ENCODE measurements at regions not wholly inside any gene's neighbourhood (a gene's known extent, or its start where the extent isn't known, plus 50 kb on each side); places are given as distances from the start of the nearest gene placed in this dataset.

- TF ChIP-seq, protein P1, sequence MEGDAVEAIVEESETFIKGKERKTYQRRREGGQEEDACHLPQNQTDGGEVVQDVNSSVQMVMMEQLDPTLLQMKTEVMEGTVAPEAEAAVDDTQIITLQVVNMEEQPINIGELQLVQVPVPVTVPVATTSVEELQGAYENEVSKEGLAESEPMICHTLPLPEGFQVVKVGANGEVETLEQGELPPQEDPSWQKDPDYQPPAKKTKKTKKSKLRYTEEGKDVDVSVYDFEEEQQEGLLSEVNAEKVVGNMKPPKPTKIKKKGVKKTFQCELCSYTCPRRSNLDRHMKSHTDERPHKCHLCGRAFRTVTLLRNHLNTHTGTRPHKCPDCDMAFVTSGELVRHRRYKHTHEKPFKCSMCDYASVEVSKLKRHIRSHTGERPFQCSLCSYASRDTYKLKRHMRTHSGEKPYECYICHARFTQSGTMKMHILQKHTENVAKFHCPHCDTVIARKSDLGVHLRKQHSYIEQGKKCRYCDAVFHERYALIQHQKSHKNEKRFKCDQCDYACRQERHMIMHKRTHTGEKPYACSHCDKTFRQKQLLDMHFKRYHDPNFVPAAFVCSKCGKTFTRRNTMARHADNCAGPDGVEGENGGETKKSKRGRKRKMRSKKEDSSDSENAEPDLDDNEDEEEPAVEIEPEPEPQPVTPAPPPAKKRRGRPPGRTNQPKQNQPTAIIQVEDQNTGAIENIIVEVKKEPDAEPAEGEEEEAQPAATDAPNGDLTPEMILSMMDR (conservative IDR thresholded peaks at IDR 0.05; ENCODE audit: low read depth in 2 of 2) = no peak
- TF ChIP-seq POLR2AphosphoS5 (IDR thresholded peaks at IDR 0.05; ENCODE audit: low read depth) (no peak), EZH2 (IDR thresholded peaks at IDR 0.05; ENCODE audit: low read depth, unreplicated experiment) (no peak), NANOG (IDR thresholded peaks at IDR 0.05; ENCODE audit: borderline replicate concordance) (no peak), EZH2phosphoT487 (IDR thresholded peaks at IDR 0.05; ENCODE audit: unreplicated experiment) (no peak), JUNB (IDR thresholded peaks at IDR 0.05; ENCODE audit: unreplicated experiment) (no peak)
- TF ChIP-seq, protein P2, sequence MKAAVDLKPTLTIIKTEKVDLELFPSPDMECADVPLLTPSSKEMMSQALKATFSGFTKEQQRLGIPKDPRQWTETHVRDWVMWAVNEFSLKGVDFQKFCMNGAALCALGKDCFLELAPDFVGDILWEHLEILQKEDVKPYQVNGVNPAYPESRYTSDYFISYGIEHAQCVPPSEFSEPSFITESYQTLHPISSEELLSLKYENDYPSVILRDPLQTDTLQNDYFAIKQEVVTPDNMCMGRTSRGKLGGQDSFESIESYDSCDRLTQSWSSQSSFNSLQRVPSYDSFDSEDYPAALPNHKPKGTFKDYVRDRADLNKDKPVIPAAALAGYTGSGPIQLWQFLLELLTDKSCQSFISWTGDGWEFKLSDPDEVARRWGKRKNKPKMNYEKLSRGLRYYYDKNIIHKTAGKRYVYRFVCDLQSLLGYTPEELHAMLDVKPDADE (IDR thresholded peaks at IDR 0.05) = no peak
- TF ChIP-seq, protein P3, sequence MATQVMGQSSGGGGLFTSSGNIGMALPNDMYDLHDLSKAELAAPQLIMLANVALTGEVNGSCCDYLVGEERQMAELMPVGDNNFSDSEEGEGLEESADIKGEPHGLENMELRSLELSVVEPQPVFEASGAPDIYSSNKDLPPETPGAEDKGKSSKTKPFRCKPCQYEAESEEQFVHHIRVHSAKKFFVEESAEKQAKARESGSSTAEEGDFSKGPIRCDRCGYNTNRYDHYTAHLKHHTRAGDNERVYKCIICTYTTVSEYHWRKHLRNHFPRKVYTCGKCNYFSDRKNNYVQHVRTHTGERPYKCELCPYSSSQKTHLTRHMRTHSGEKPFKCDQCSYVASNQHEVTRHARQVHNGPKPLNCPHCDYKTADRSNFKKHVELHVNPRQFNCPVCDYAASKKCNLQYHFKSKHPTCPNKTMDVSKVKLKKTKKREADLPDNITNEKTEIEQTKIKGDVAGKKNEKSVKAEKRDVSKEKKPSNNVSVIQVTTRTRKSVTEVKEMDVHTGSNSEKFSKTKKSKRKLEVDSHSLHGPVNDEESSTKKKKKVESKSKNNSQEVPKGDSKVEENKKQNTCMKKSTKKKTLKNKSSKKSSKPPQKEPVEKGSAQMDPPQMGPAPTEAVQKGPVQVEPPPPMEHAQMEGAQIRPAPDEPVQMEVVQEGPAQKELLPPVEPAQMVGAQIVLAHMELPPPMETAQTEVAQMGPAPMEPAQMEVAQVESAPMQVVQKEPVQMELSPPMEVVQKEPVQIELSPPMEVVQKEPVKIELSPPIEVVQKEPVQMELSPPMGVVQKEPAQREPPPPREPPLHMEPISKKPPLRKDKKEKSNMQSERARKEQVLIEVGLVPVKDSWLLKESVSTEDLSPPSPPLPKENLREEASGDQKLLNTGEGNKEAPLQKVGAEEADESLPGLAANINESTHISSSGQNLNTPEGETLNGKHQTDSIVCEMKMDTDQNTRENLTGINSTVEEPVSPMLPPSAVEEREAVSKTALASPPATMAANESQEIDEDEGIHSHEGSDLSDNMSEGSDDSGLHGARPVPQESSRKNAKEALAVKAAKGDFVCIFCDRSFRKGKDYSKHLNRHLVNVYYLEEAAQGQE (IDR thresholded peaks at IDR 0.05; ENCODE audit: unreplicated experiment) = no peak
Measured at GRCh38 chr4:89166971-89167475, 55.7 kb downstream of the TIGD2 start.

Measured in GM23338 (cell line).